ENCODE measurements at regions not wholly inside any gene's neighbourhood (a gene's known extent, or its start where the extent isn't known, plus 50 kb on each side); places are given as distances from the start of the nearest gene placed in this dataset.
"Not testable (repeated sequence)": the region's sequence is repeated elsewhere in the genome, so short reads cannot be mapped to it uniquely, and the experiment has no call there.

GRCh38 chr7:32645255-32645654 is 150.0 kb downstream of the AVL9 start:
- DNase-seq, result not testable (repeated sequence)

- DNase-seq, result no peak
These were observed 147.9 kb downstream of the AVL9 start for GRCh38 chr7:32643194-32643593.

- no peak for DNase-seq
These were observed 143.8 kb downstream of the AVL9 start for GRCh38 chr7:32639122-32639521.

GRCh38 chr7:32638479-32639121 is 143.3 kb downstream of the AVL9 start:
- not testable (repeated sequence) for DNase-seq
